ENCODE measurements at regions not wholly inside any gene's neighbourhood (a gene's known extent, or its start where the extent isn't known, plus 50 kb on each side); places are given as distances from the start of the nearest gene placed in this dataset.

DNA sequence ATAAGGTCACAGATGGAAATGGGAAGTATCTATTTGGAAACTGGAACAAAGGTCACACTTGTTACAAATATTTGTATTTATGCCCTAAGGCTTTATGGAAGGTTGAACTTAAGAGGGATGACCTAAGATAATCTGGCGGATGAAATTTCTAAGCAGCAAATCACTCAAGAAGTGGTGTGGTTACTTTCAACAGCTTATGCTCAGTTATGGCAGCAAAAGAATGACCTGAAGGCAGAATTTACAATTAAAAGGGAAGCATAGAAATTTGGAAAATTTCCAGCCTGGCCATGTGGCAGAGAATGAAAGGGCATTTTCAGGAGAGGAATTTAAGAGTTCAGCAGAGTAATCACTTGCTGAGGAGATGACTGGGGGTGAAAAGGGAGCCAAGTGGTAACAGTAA lies 95.8 kb upstream of the TNS3 start:
- intact Hi-C loops (cut with micrococcal nuclease; ENCODE audit: unreplicated experiment) = no loop called here
- no peak for DNase-seq
- Mint-ChIP-seq H3K27ac (ENCODE audit: unreplicated experiment) (no peak overlapping the region), H3K4me3 (ENCODE audit: low read depth, unreplicated experiment) (no peak overlapping the region), H3K9me3 (ENCODE audit: low read depth, unreplicated experiment) (peaks cover 7% of the 10 kb centered on the region), H3K27me3 (ENCODE audit: unreplicated experiment) (no peaks in the 10 kb centered on the region), H3K4me1 (ENCODE audit: low read depth, unreplicated experiment) (peaks cover 26% of the 10 kb centered on the region), H3K36me3 (ENCODE audit: insufficient read depth, unreplicated experiment) (peaks cover 7% of the 10 kb centered on the region)
- TF ChIP-seq, protein P1, sequence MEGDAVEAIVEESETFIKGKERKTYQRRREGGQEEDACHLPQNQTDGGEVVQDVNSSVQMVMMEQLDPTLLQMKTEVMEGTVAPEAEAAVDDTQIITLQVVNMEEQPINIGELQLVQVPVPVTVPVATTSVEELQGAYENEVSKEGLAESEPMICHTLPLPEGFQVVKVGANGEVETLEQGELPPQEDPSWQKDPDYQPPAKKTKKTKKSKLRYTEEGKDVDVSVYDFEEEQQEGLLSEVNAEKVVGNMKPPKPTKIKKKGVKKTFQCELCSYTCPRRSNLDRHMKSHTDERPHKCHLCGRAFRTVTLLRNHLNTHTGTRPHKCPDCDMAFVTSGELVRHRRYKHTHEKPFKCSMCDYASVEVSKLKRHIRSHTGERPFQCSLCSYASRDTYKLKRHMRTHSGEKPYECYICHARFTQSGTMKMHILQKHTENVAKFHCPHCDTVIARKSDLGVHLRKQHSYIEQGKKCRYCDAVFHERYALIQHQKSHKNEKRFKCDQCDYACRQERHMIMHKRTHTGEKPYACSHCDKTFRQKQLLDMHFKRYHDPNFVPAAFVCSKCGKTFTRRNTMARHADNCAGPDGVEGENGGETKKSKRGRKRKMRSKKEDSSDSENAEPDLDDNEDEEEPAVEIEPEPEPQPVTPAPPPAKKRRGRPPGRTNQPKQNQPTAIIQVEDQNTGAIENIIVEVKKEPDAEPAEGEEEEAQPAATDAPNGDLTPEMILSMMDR (IDR thresholded peaks at IDR 0.05; ENCODE audit: unreplicated experiment) = no peak
- CTCF ChIA-PET = no interaction called here
- no TSS peak for BruUV-seq (replicated peaks)

DNA sequence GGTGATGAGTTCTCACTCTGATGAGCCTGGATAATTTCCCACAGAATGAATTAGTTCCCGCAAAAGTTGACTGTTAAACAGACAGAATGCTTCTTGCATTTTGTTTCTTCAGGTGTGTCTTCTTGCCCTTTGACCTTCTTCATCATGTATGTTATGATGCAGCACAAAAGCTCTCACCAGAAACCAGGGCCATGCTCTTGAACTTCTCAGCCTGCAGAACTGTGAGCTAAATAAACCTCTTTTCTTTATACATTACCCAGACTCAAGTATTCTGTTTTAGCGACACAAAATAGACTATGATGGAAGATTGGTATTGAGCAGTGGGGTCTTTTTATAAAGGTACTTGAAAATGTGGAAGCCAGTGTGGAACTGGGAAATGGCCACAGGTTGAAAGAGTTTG lies 95.2 kb upstream of the TNS3 start:
- Mint-ChIP-seq H3K9me3 (ENCODE audit: low read depth, unreplicated experiment) (peaks cover 7% of the 10 kb centered on the region), H3K4me1 (ENCODE audit: low read depth, unreplicated experiment) (peaks cover 26% of the 10 kb centered on the region), H3K27ac (ENCODE audit: unreplicated experiment) (no peak overlapping the region), H3K4me3 (ENCODE audit: low read depth, unreplicated experiment) (no peak overlapping the region), H3K27me3 (ENCODE audit: unreplicated experiment) (no peaks in the 10 kb centered on the region), H3K36me3 (ENCODE audit: insufficient read depth, unreplicated experiment) (peaks cover 7% of the 10 kb centered on the region)
- no peak for DNase-seq
- BruUV-seq (replicated peaks) = no TSS peak
- TF ChIP-seq, protein P1 (IDR thresholded peaks at IDR 0.05; ENCODE audit: unreplicated experiment) = no peak
- intact Hi-C loops (cut with micrococcal nuclease; ENCODE audit: unreplicated experiment) = no loop called here
- CTCF ChIA-PET = no interaction called here

DNA sequence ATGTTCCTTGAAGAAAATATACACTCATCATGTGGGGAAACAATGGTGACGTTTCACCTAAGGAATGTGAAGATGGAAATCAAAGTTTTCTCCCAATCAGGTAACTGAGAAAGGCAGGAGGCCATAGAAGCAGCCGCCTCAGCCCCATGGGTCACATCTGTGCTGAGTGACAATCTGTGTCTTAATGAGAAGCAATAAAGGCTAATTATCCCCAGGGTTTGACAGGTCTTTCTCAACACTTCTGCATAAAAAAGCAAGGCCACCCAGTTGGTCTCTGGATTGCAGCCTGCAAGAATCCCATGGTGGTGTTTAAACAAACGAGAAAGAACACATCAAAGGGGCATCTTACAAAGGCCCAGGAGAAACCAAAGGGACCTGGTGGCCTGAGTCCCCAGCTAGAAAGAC lies 91.1 kb upstream of the TNS3 start:
- no peak for DNase-seq
- Mint-ChIP-seq H3K27ac (ENCODE audit: unreplicated experiment) (no peak overlapping the region), H3K9me3 (ENCODE audit: low read depth, unreplicated experiment) (peaks cover 7% of the 10 kb centered on the region), H3K4me1 (ENCODE audit: low read depth, unreplicated experiment) (peaks cover 23% of the 10 kb centered on the region), H3K4me3 (ENCODE audit: low read depth, unreplicated experiment) (no peak overlapping the region), H3K27me3 (ENCODE audit: unreplicated experiment) (no peaks in the 10 kb centered on the region), H3K36me3 (ENCODE audit: insufficient read depth, unreplicated experiment) (peaks cover 5% of the 10 kb centered on the region)
- BruUV-seq (replicated peaks) = no TSS peak
- CTCF ChIA-PET = no interaction called here
- TF ChIP-seq, protein P1 (IDR thresholded peaks at IDR 0.05; ENCODE audit: unreplicated experiment) = no peak
- intact Hi-C loops (cut with micrococcal nuclease; ENCODE audit: unreplicated experiment) = no loop called here

DNA sequence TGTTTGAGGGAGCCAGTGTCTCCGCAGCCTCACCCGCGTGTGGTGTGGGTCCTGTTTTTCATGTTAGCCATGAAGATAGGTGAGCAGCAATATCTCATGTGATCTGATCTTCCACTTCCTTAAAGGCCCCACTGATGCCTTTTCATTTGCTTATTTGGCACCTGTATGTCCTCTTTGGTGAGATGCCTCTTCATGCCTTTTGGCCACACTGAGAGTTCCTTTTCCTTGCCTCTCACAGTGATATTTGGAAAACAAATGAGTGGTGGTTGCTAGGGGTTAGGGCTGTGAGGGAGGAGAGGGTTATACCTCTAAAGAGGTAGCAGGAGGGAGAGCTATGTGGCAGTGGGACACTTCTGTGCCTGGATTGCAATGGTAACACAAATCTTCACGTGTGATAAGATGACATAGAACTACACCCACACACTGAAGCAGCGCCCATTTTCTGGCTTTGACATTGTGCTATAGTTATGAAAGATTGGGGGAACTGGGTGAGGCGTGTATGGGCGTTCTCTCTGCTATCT lies 90.4 kb upstream of the TNS3 start:
- DNase-seq = no peak
- Mint-ChIP-seq H3K27ac (ENCODE audit: unreplicated experiment) (no peak overlapping the region), H3K9me3 (ENCODE audit: low read depth, unreplicated experiment) (peaks cover 2% of the 10 kb centered on the region), H3K36me3 (ENCODE audit: insufficient read depth, unreplicated experiment) (peaks cover 5% of the 10 kb centered on the region), H3K27me3 (ENCODE audit: unreplicated experiment) (no peaks in the 10 kb centered on the region), H3K4me3 (ENCODE audit: low read depth, unreplicated experiment) (no peak overlapping the region), H3K4me1 (ENCODE audit: low read depth, unreplicated experiment) (peaks cover 17% of the 10 kb centered on the region)
- intact Hi-C loops (cut with micrococcal nuclease; ENCODE audit: unreplicated experiment) = no loop called here
- no TSS peak for BruUV-seq (replicated peaks)
- CTCF ChIA-PET = no interaction called here
- TF ChIP-seq, protein P1 (IDR thresholded peaks at IDR 0.05; ENCODE audit: unreplicated experiment) = no peak
